ENCODE measurements at regions not wholly inside any gene's neighbourhood (a gene's known extent, or its start where the extent isn't known, plus 50 kb on each side); places are given as distances from the start of the nearest gene placed in this dataset.
A peak's percentile ranks its signal among the peaks of the same experiment; 100 is the strongest.

- H3K4me3 ChIP-seq: no peak overlapping the region
- no peak for ATAC-seq (ENCODE audit: low FRiP score in 2 of 2)
These were observed 166.4 kb upstream of the SLC27A6 start for GRCh38 chr5:128798871-128799270.

GRCh38 chr5:128799945-128800344, 165.3 kb upstream of the SLC27A6 start:
- no peak overlapping the region for H3K27ac ChIP-seq
- H3K4me1 ChIP-seq: no peaks in the 10 kb centered on the region
- WGBS, 2 donors: 90% methylated on average over 4 of the region's 4 CpGs; no CpG with 5 or more reads in 1 of the 2 donors
- ATAC-seq (ENCODE audit: low FRiP score in 2 of 2) (peak in 1 of 2 donors; percentile 30), DNase-seq (no peak)
- TF ChIP-seq EP300 (IDR thresholded peaks at IDR 0.05): no peak
- TF ChIP-seq POLR2A (IDR thresholded peaks at IDR 0.05): no peak
- TF ChIP-seq CTCF (IDR thresholded peaks at IDR 0.05): no peak
- TF ChIP-seq POLR2AphosphoS5 (IDR thresholded peaks at IDR 0.05): no peak
- no peak overlapping the region for H3K4me3 ChIP-seq
- no peaks in the 10 kb centered on the region for H3K36me3 ChIP-seq
- no peaks in the 10 kb centered on the region for H3K27me3 ChIP-seq
- no peaks in the 10 kb centered on the region for H3K9me3 ChIP-seq

More at GRCh38 chr5:128798871-128799270, 166.4 kb upstream of the SLC27A6 start:
- H3K27ac ChIP-seq: no peak overlapping the region
- H3K27me3 ChIP-seq: no peaks in the 10 kb centered on the region
- no peaks in the 10 kb centered on the region for H3K9me3 ChIP-seq
- no peaks in the 10 kb centered on the region for H3K36me3 ChIP-seq
- no peak for DNase-seq
- no peaks in the 10 kb centered on the region for H3K4me1 ChIP-seq
- no peak for TF ChIP-seq POLR2A (IDR thresholded peaks at IDR 0.05)
- TF ChIP-seq POLR2AphosphoS5 (IDR thresholded peaks at IDR 0.05): no peak
- no peak for TF ChIP-seq EP300 (IDR thresholded peaks at IDR 0.05)
- no peak for TF ChIP-seq CTCF (IDR thresholded peaks at IDR 0.05)

- H3K4me3 ChIP-seq: no peak overlapping the region
- no peaks in the 10 kb centered on the region for H3K36me3 ChIP-seq
- no peaks in the 10 kb centered on the region for H3K9me3 ChIP-seq
- DNase-seq: peak in 1 of 2 donors; percentile 36
- WGBS, 2 donors: 86% methylated on average over 1 of the region's 1 CpG; no CpG with 5 or more reads in 1 of the 2 donors
- H3K27me3 ChIP-seq: no peaks in the 10 kb centered on the region
- no peak overlapping the region for H3K27ac ChIP-seq
- H3K4me1 ChIP-seq: no peaks in the 10 kb centered on the region
- peak; percentile 26 for ATAC-seq (ENCODE audit: low FRiP score in 2 of 2)
- TF ChIP-seq POLR2A (IDR thresholded peaks at IDR 0.05) (no peak), CTCF (IDR thresholded peaks at IDR 0.05) (no peak), POLR2AphosphoS5 (IDR thresholded peaks at IDR 0.05) (no peak), EP300 (IDR thresholded peaks at IDR 0.05) (no peak)
These were observed 164.9 kb upstream of the SLC27A6 start for GRCh38 chr5:128800377-128800776.

- TF ChIP-seq CTCF (IDR thresholded peaks at IDR 0.05) (no peak), POLR2A (IDR thresholded peaks at IDR 0.05) (no peak), POLR2AphosphoS5 (IDR thresholded peaks at IDR 0.05) (no peak), EP300 (IDR thresholded peaks at IDR 0.05) (no peak)
- Histone ChIP-seq H3K36me3 (no peaks in the 10 kb centered on the region), H3K4me3 (no peak overlapping the region), H3K4me1 (no peaks in the 10 kb centered on the region), H3K27me3 (no peaks in the 10 kb centered on the region), H3K27ac (no peak overlapping the region), H3K9me3 (no peaks in the 10 kb centered on the region)
- ATAC-seq (ENCODE audit: low FRiP score in 2 of 2) (no peak), DNase-seq (no peak)
- WGBS, 2 donors: 72 to 73% methylated on average over 4 of the region's 4 CpGs
These were observed 151.8 kb upstream of the SLC27A6 start for GRCh38 chr5:128813317-128814070.

GRCh38 chr5:128815201-128815600, 150.1 kb upstream of the SLC27A6 start:
- Histone ChIP-seq H3K9me3 (no peaks in the 10 kb centered on the region), H3K4me3 (no peak overlapping the region), H3K27ac (no peak overlapping the region), H3K36me3 (no peaks in the 10 kb centered on the region), H3K4me1 (no peaks in the 10 kb centered on the region), H3K27me3 (no peaks in the 10 kb centered on the region)
- ATAC-seq (ENCODE audit: low FRiP score in 2 of 2) (no peak), DNase-seq (no peak)
- WGBS, 2 donors: 61 to 63% methylated on average over 5 of the region's 5 CpGs
- TF ChIP-seq POLR2AphosphoS5 (IDR thresholded peaks at IDR 0.05) (no peak), CTCF (IDR thresholded peaks at IDR 0.05) (no peak), EP300 (IDR thresholded peaks at IDR 0.05) (no peak), POLR2A (IDR thresholded peaks at IDR 0.05) (no peak)
